ENCODE measurements at regions not wholly inside any gene's neighbourhood (a gene's known extent, or its start where the extent isn't known, plus 50 kb on each side); places are given as distances from the start of the nearest gene placed in this dataset.
"Not testable (repeated sequence)": the region's sequence is repeated elsewhere in the genome, so short reads cannot be mapped to it uniquely, and the experiment has no call there.

DNA sequence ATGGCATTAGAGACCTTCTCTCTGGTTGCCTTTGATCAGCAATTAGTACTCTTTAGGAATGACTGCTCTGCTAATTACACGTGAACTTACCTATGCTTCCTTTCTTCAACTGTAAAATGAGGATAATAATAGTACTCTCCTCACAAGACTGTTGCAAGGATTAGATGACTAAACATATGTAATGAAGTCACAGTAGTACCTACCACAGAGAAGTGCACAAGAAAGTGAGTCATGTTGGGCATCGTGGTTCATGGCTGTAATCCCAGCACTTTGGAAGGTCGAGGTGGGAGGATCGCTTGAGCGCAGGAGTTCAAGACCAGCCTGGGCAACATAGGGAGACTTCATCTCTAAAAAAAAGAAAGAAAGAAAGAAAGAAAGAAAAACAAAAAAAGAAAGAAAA lies 68.1 kb upstream of the AK4 start:
- H3K27ac ChIP-seq, result no peak overlapping the region
- no peaks in the 10 kb centered on the region for H3K36me3 ChIP-seq (ENCODE audit: insufficient read depth)
- H3K4me1 ChIP-seq (ENCODE audit: low read depth, poor library complexity, severe bottlenecking), result no peaks in the 10 kb centered on the region
- H3K27me3 ChIP-seq (ENCODE audit: insufficient read depth, low read depth), result no peaks in the 10 kb centered on the region
- no peak overlapping the region for H3K9ac ChIP-seq
- H3K4me3 ChIP-seq (IDR thresholded peaks at IDR 0.05; ENCODE audit: insufficient read depth, low read depth, low read length), result no peak overlapping the region
- no peak overlapping the region for H2AFZ ChIP-seq (ENCODE audit: low read depth)
- no peaks in the 10 kb centered on the region for H4K20me1 ChIP-seq (ENCODE audit: insufficient read depth)
- TF ChIP-seq, protein P1, sequence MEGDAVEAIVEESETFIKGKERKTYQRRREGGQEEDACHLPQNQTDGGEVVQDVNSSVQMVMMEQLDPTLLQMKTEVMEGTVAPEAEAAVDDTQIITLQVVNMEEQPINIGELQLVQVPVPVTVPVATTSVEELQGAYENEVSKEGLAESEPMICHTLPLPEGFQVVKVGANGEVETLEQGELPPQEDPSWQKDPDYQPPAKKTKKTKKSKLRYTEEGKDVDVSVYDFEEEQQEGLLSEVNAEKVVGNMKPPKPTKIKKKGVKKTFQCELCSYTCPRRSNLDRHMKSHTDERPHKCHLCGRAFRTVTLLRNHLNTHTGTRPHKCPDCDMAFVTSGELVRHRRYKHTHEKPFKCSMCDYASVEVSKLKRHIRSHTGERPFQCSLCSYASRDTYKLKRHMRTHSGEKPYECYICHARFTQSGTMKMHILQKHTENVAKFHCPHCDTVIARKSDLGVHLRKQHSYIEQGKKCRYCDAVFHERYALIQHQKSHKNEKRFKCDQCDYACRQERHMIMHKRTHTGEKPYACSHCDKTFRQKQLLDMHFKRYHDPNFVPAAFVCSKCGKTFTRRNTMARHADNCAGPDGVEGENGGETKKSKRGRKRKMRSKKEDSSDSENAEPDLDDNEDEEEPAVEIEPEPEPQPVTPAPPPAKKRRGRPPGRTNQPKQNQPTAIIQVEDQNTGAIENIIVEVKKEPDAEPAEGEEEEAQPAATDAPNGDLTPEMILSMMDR (conservative IDR thresholded peaks at IDR 0.05; ENCODE audit: low read depth, low read length), result no peak
- H3K79me2 ChIP-seq (ENCODE audit: insufficient read depth, low read depth), result no peaks in the 10 kb centered on the region
- no peak overlapping the region for H3K4me2 ChIP-seq

DNA sequence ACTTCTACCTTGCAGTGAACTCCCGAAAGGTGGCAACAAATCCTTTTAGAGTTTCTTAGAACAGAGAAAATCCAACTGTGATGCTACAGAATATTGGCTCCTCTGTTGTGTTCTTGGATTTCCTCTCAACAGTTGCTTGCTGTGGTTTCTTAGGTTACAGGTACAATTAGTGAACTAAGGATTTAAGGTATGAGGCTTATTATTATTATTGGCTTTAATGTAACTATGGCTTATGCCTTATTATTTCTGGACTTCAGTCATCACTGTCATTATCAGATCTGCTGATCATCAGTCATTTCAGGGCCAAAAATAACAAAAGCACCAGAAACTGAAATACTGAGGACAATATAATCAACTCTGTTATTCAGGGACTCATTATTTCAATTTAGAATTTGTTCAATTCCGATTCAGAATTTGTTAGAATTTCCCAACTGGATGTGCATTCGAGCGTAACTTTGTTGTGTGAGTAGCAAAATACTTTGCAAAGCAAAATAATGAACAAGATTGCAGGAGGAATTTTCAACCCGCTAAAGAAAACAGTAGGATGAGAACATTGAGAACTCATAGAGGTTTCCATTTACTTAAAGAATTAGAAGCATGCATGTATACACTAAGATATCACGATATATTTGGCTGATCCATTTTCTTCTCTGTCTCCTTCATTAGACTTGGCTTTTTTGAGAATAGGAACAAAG lies 65.5 kb upstream of the AK4 start:
- no peaks in the 10 kb centered on the region for H3K79me2 ChIP-seq (ENCODE audit: insufficient read depth, low read depth)
- H2AFZ ChIP-seq (ENCODE audit: low read depth), result no peak overlapping the region
- H3K27me3 ChIP-seq (ENCODE audit: insufficient read depth, low read depth), result no peaks in the 10 kb centered on the region
- no peaks in the 10 kb centered on the region for H3K36me3 ChIP-seq (ENCODE audit: insufficient read depth)
- H3K27ac ChIP-seq, result no peak overlapping the region
- H3K4me3 ChIP-seq (IDR thresholded peaks at IDR 0.05; ENCODE audit: insufficient read depth, low read depth, low read length), result no peak overlapping the region
- H3K9ac ChIP-seq, result no peak overlapping the region
- no peaks in the 10 kb centered on the region for H4K20me1 ChIP-seq (ENCODE audit: insufficient read depth)
- H3K4me1 ChIP-seq (ENCODE audit: low read depth, poor library complexity, severe bottlenecking), result no peaks in the 10 kb centered on the region
- H3K4me2 ChIP-seq, result no peak overlapping the region
- TF ChIP-seq, protein P1 (conservative IDR thresholded peaks at IDR 0.05; ENCODE audit: low read depth, low read length), result no peak

DNA sequence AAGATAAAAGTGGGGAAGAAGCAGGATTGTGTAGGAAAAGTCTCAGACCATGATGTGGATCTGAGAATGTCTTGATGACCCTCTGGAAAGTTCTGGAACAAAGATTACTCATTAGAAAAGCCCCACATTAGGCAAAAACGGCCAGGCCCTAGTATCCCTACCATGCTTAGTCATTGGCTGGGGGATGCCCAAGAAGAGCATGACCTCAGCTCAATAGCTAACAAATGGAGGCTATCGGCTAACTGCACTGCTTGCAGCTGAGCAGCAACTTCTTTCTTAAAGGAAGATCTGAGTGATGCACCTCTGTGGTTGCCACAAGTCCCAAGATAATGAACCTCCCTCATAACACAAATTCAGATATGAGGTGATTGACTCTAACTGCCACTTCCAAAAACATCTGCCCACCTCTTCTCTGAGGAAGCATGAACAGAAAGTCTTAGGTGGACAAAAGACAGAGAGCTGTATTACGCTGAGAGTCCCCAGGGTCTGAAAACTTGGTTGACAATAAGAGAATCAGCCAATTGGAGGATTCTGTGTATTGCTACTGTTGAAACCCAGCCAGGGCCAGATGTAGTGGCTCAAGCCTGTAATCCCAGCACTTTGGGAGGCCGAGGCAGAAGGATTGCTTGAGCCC lies 64.6 kb upstream of the AK4 start:
- TF ChIP-seq, protein P1 (conservative IDR thresholded peaks at IDR 0.05; ENCODE audit: low read depth, low read length), result no peak
- no peaks in the 10 kb centered on the region for H3K36me3 ChIP-seq (ENCODE audit: insufficient read depth)
- no peak overlapping the region for H3K9ac ChIP-seq
- no peak overlapping the region for H3K27ac ChIP-seq
- no peaks in the 10 kb centered on the region for H3K4me1 ChIP-seq (ENCODE audit: low read depth, poor library complexity, severe bottlenecking)
- no peak overlapping the region for H3K4me3 ChIP-seq (IDR thresholded peaks at IDR 0.05; ENCODE audit: insufficient read depth, low read depth, low read length)
- no peaks in the 10 kb centered on the region for H3K79me2 ChIP-seq (ENCODE audit: insufficient read depth, low read depth)
- H3K4me2 ChIP-seq, result no peak overlapping the region
- no peaks in the 10 kb centered on the region for H4K20me1 ChIP-seq (ENCODE audit: insufficient read depth)
- no peaks in the 10 kb centered on the region for H3K27me3 ChIP-seq (ENCODE audit: insufficient read depth, low read depth)
- no peak overlapping the region for H2AFZ ChIP-seq (ENCODE audit: low read depth)

DNA sequence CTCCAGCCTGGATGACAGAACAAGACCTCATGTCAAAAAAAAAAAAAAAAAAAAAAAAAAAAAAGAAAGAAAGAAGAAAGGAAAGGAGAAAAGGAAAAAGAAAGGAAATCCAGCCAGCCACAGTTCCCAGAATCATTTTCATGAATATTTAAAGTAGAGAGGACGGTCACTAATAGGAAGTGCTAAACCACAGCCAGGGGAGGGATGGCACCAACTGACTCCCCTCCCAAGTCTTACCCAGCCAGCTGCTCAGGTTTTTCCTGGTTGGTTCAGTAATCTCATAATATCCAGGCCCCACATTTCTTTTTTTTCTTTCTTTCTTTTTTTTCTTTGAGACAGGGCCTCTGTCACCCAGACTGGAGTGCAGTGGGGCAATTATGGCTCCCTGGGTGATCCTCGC lies 63.9 kb upstream of the AK4 start:
- Histone ChIP-seq H3K4me3 (IDR thresholded peaks at IDR 0.05; ENCODE audit: insufficient read depth, low read depth, low read length) (no peak overlapping the region), H3K27ac (no peak overlapping the region), H3K27me3 (ENCODE audit: insufficient read depth, low read depth) (no peaks in the 10 kb centered on the region), H3K4me2 (no peak overlapping the region), H2AFZ (ENCODE audit: low read depth) (no peak overlapping the region), H3K9ac (no peak overlapping the region), H3K36me3 (ENCODE audit: insufficient read depth) (no peaks in the 10 kb centered on the region), H4K20me1 (ENCODE audit: insufficient read depth) (no peaks in the 10 kb centered on the region), H3K79me2 (ENCODE audit: insufficient read depth, low read depth) (no peaks in the 10 kb centered on the region), H3K4me1 (ENCODE audit: low read depth, poor library complexity, severe bottlenecking) (no peaks in the 10 kb centered on the region)
- TF ChIP-seq, protein P1 (conservative IDR thresholded peaks at IDR 0.05; ENCODE audit: low read depth, low read length), result no peak

DNA sequence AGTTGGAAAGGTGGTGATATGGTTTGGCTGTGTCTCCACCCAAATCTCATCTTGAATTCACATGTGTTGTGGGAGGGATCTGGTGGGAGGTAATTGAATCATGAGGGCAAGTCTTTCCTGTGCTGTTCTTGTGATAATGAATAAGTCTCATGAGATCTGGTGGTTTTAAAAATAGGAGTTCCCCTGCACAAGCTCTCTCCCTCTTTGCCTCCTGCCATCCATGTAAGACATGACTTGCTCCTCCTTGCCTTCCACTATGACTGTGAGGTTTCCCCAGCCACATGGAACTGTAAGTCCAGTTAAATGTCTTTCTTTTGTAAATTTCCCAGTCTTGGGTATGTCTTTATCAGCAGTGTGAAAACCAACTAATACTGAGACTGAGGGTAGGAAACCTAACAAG lies 60.5 kb upstream of the AK4 start:
- not testable (repeated sequence) for H3K27me3 ChIP-seq (ENCODE audit: insufficient read depth, low read depth); H3K27ac ChIP-seq; H4K20me1 ChIP-seq (ENCODE audit: insufficient read depth); H3K79me2 ChIP-seq (ENCODE audit: insufficient read depth, low read depth); H2AFZ ChIP-seq (ENCODE audit: low read depth); H3K4me3 ChIP-seq (IDR thresholded peaks at IDR 0.05; ENCODE audit: insufficient read depth, low read depth, low read length); H3K36me3 ChIP-seq (ENCODE audit: insufficient read depth); H3K9ac ChIP-seq; H3K4me1 ChIP-seq (ENCODE audit: low read depth, poor library complexity, severe bottlenecking); H3K4me2 ChIP-seq
